Left lung (tissue), 4 donors: ENCODE measurements at regions not wholly inside any gene's neighbourhood (a gene's known extent, or its start where the extent isn't known, plus 50 kb on each side); places are given as distances from the start of the nearest gene placed in this dataset.

Source experiments
- ATAC-seq: fragments of 200-7000 bp; cut with Tn5 transposase; one replicate; pipeline ENCODE4 v1.9.1; 2020; ENCODE audit warnings: moderate library complexity
- DNase-seq, 4 donors: peaks; one replicate each; pipeline ENCODE4 v3.0.0-alpha.2; 2013 to 2020
- H3K27ac ChIP-seq, 2 donors: fragments of 200-600 bp; sonication (generic) in 1 of 2; one replicate each; pipeline versions ENCODE4 v1.5.0 to v1.8.0; 2020 to 2021
- H3K27me3 ChIP-seq, 2 donors: fragments of 200-600 bp; sonication (generic) in 1 of 2; one replicate each; pipeline versions ENCODE4 v1.5.0 to v1.8.0; 2020 to 2021
- H3K36me3 ChIP-seq, 2 donors: fragments of 200-600 bp; sonication (generic) in 1 of 2; one replicate each; pipeline versions ENCODE4 v1.5.0 to v1.8.0; 2020 to 2021
- H3K4me1 ChIP-seq, 2 donors: fragments of 200-600 bp; one replicate each; pipeline ENCODE4 v1.8.0; 2021
- H3K4me3 ChIP-seq, 2 donors: fragments of 200-600 bp; sonication (generic) in 1 of 2; one replicate each; pipeline versions ENCODE4 v1.5.0 to v1.8.0; 2020 to 2021; ENCODE audit warnings: mild to moderate bottlenecking in 1 of 2
- H3K9me3 ChIP-seq, 2 donors: fragments of 200-600 bp; sonication (generic) in 1 of 2; one replicate each; pipeline versions ENCODE4 v1.5.0 to v1.8.0; 2020 to 2021
- intact Hi-C, 2 donors: fragments of 100-400 bp; cut with DNase I; formaldehyde crosslinking; loops; one replicate each; pipeline versions ENCODE4 v1.11.2 to v1.14.2; 2022
- TF ChIP-seq, protein P1 (sequence below), 2 donors: fragments of 200-600 bp; sonication (generic) in 1 of 2; IDR thresholded peaks; one replicate each; pipeline versions ENCODE4 v1.5.0 to v1.8.0; 2021; ENCODE audit warnings: antibody characterized with exemption in 2 of 2
- donor health status: DM: no; HTN: yes; CAD: no.
- donor health status: DM: no; HTN: no; CAD: no.

DNA sequence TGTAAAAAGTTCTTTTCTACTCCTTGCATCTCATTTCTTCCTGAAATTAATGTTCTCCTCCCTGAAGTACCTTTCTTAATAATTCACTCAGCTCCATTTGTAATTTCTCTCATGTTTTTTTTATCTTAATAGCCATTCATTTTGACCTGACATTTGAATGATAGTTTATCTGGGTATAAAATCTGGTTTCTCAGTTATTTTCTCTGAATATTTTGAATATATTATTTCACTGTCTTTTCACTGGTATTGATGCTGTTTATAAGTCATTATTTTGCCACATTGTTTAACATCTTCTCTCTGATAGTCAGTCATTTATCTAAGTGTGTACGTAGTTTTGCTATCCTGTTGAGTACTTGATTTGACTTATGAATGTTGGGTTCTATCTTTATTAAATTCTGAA, 68.8 kb upstream of the ARHGAP18 start:
- H3K4me3 ChIP-seq, result no peak overlapping the region
- H3K27me3 ChIP-seq, result no peaks in the 10 kb centered on the region
- no peak overlapping the region for H3K27ac ChIP-seq
- intact Hi-C loops, result no loop called here
- no peaks in the 10 kb centered on the region for H3K4me1 ChIP-seq
- peaks cover 0 to 5% of the 10 kb centered on the region in 2 donors for H3K9me3 ChIP-seq
- ATAC-seq (no peak), DNase-seq (no peak)
- no peaks in the 10 kb centered on the region for H3K36me3 ChIP-seq
- TF ChIP-seq, protein P1, sequence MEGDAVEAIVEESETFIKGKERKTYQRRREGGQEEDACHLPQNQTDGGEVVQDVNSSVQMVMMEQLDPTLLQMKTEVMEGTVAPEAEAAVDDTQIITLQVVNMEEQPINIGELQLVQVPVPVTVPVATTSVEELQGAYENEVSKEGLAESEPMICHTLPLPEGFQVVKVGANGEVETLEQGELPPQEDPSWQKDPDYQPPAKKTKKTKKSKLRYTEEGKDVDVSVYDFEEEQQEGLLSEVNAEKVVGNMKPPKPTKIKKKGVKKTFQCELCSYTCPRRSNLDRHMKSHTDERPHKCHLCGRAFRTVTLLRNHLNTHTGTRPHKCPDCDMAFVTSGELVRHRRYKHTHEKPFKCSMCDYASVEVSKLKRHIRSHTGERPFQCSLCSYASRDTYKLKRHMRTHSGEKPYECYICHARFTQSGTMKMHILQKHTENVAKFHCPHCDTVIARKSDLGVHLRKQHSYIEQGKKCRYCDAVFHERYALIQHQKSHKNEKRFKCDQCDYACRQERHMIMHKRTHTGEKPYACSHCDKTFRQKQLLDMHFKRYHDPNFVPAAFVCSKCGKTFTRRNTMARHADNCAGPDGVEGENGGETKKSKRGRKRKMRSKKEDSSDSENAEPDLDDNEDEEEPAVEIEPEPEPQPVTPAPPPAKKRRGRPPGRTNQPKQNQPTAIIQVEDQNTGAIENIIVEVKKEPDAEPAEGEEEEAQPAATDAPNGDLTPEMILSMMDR (IDR thresholded peaks at IDR 0.05), result no peak

DNA sequence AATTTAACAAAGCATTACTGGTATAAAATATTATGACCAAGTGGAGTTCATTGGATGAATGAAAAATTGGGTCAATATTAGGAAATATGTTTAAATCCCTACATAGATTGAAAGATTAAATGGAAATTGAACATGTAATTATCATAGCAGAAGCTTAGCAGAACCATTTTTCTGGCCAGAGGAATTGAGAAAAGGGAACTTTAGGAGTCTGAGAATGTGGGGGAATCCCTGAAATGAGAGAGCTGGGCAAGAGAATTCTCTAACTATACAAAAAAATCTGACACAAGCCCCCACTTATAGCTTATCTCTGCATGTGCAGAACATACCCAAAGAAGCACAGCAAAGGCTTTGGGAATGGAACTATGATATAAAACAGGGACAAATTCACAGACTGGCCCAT, 67.4 kb upstream of the ARHGAP18 start:
- TF ChIP-seq, protein P1 (IDR thresholded peaks at IDR 0.05), result no peak
- ATAC-seq (no peak), DNase-seq (no peak)
- intact Hi-C loops, result no loop called here
- no peak overlapping the region for H3K27ac ChIP-seq
- no peak overlapping the region for H3K4me3 ChIP-seq
- H3K4me1 ChIP-seq, result no peaks in the 10 kb centered on the region
- H3K27me3 ChIP-seq, result no peaks in the 10 kb centered on the region
- peaks cover 0 to 5% of the 10 kb centered on the region in 2 donors for H3K9me3 ChIP-seq
- H3K36me3 ChIP-seq, result no peaks in the 10 kb centered on the region

DNA sequence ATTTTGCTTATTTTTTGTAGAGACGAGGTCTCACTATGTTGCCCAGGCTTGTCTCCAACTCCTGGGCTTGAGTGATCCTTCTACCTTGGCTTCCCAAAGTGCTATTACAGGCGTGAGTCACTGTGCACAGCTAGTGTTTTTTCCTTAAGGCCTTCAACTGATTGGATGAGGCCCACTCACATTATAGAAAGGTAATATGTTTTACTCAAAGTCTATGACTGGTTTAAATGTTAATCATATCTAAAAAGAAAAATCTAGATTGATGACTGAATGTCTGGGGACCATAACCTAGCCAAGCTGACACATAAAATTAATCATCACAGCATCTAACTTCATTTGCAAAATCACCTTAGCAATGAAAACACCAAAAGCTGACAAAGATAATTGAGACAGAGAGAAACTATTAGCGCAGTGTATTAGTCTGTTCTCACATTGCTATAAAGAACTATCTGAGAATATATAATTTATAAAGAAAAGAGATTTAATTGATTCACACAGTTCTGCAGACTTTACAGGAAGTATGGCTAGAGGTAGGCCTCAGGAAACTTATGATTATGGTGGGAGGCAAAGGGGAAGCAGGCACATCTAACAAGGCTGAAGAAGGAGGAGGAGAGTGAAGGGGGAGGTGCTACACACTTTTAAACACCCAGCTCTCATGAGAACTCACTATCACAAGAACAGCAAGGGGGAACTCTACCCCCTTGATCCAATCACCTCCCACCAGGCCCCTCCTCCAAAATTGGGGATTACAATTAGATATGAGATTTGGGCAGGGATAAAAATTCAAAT, 66.8 kb upstream of the ARHGAP18 start:
- TF ChIP-seq, protein P1 (IDR thresholded peaks at IDR 0.05), result no peak
- ATAC-seq, result no peak
- H3K36me3 ChIP-seq, result no peaks in the 10 kb centered on the region
- peaks cover 0 to 5% of the 10 kb centered on the region in 2 donors for H3K9me3 ChIP-seq
- DNase-seq, result no peak
- intact Hi-C loops, result no loop called here
- no peaks in the 10 kb centered on the region for H3K27me3 ChIP-seq
- H3K27ac ChIP-seq, result no peak overlapping the region
- no peak overlapping the region for H3K4me3 ChIP-seq
- no peaks in the 10 kb centered on the region for H3K4me1 ChIP-seq

DNA sequence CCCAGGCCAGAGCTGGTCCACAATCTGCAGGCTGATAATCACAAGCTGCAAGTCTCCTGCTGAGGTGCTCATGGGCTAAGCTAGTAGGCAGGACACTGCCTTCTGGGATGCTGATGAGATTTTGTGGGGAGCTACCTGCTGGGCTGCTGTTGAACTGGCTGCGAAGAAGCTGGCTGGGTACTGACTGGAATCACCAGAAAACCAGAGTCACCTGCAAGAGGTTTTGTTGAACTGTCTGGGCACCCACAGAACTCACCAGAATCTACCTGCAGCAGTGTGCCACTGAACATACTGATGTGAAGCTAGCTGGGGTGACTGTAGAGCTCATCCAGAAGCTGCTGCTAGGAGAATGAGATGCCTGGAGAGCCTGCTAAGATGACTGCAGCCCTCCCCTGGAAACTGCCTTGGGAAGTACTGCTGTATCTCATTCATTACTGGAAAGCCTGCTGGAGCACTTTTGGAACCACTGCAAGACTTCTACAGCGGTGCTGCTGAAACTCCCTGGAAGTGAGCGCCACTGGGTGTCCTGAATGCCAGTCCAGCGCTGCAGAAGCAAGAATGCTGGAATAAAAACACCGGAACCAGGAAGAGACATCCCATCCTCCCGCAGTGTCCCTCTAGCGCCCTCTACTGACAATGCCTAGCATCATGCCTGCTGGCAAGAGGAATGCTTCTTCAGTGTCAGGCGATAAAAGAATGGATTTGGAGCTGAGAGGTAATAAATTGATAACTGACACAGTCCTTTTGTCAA, 64.9 kb upstream of the ARHGAP18 start:
- peak; percentile 98 for ATAC-seq
- intact Hi-C loops, result no loop called here

DNA sequence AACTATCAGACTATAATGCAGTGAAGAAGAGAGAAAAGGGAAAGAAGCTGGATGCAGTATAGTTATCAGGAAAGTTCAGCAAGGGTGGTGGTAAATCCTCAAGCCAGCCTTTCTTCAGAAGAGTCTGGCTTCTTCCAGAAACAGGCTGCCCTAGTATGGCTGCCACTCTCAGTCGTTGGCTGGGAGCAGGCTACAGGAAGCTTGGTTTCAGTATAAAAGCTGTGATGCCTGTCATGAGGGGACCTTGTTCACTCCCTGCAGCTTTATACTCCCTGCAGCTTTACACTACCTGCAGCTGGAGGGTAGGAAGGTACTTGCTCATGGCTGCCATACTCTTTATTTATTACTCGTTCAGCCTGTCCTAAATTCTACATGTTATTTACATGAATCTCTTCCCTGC, 63.3 kb upstream of the ARHGAP18 start:
- Histone ChIP-seq H3K9me3 (no peaks in the 10 kb centered on the region), H3K27me3 (peaks cover 0 to 7% of the 10 kb centered on the region in 2 donors), H3K4me3 (no peak overlapping the region), H3K27ac (no peak overlapping the region), H3K4me1 (no peaks in the 10 kb centered on the region), H3K36me3 (no peaks in the 10 kb centered on the region)
- intact Hi-C loops, result no loop called here
- no peak for DNase-seq
- TF ChIP-seq, protein P1 (IDR thresholded peaks at IDR 0.05), result no peak
- ATAC-seq, result no peak

More for the DNA sequence above, 64.9 kb upstream of the ARHGAP18 start:
- Histone ChIP-seq H3K36me3 (no peaks in the 10 kb centered on the region), H3K4me1 (no peaks in the 10 kb centered on the region), H3K27ac (no peak overlapping the region), H3K27me3 (no peaks in the 10 kb centered on the region), H3K4me3 (no peak overlapping the region), H3K9me3 (peaks cover 0 to 5% of the 10 kb centered on the region in 2 donors)
- DNase-seq, result peak in 3 of 4 donors; percentile 25 to 76 (median 64)
- TF ChIP-seq, protein P1 (IDR thresholded peaks at IDR 0.05), result peak; percentile 85 to 92
